ENCODE measurements at regions not wholly inside any gene's neighbourhood (a gene's known extent, or its start where the extent isn't known, plus 50 kb on each side); places are given as distances from the start of the nearest gene placed in this dataset.

DNA sequence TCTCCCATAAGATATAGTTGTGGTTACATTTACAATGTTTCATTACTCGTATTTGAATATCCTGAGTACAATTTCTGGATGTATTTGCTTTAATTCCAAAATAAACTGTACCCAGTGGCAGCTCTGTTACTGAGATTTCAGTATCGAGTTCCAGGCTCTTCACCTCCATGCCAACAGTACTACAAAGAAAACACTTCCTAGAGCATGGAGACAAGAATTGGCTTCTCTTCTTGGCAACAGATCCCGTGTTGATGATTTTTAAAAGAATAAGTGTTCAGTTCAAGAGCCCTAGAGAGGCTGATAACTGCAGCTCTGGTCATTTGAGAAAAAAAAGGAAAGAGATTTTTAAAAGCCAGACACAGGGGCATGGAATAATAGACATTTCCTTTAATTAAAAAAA lies 302.8 kb downstream of the EFNB2 start:
- no peak for DNase-seq

DNA sequence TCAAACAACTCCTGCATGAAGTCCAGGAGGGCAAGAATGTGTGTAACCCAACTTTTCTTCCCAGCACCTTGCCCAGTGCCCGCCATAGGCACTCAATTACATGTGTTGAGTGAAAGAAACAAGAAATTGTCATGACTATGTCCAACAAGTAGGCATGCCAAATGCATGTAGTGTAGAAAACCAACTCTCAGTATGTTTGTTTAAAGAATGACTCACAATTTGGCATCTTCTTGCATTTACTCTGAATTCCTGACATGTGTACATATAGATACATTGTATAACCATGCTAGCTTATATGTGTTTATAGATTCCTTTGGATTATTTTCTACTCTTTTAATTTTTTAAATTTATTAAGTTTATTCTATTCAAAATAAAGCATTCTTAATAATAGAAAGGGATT lies 305.0 kb downstream of the EFNB2 start:
- DNase-seq: no peak

DNA sequence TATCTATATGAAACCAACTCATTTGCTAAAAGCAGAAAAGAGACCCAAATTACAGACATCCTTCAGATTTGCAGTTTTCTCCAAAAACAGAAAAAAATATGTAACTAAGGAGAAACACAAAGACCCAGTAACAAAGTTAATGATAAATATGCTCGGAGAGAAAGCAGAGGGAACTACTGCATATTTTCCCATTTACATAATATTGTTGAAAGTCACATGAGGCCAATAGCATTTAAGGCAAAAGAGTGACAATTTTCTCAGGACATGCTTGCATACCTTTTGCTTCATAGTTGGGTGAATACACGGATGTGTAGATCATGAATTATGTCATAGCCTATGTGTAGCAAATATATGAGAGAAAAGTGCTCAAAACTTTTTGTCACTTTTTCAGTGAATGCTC lies 310.3 kb downstream of the EFNB2 start:
- DNase-seq: no peak

GRCh38 chr13:106220211-106220610 lies 315.3 kb downstream of the EFNB2 start:
- no peak for DNase-seq

GRCh38 chr13:106213028-106213757 lies 322.3 kb downstream of the EFNB2 start:
- no peak for DNase-seq

DNA sequence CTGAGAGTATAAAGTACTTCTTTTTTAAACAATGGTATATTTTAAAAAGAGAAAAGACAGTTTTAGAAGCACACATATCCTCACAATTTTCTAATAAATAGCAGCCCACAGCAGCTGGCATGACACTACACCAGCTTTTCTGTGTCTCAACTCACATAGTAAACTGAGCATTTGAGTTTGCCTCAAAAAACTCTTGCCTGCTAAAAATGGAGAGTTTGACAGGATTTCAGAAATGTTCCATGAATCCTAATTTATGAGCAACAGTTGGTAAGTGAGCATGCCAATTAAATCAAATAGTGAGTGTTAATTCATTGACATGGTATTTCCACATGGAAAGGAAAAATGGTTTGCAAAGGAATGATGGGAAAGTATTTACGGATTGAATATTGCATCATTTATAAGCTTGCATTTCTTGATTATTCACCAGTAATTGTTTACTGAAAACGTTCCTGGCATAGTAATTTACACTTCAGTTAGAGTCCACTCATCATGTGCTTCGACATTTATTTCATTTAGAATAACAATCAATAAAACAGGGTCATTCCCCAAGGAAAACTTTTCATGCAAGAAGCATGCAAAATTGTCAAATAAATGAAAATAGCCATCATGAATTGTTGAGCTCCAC lies 323.0 kb downstream of the EFNB2 start:
- DNase-seq: no peak

GRCh38 chr13:106210324-106210723 lies 325.1 kb downstream of the EFNB2 start:
- DNase-seq: no peak

GRCh38 chr13:106205871-106206270 lies 329.6 kb downstream of the EFNB2 start:
- no peak for DNase-seq

GRCh38 chr13:106197496-106197895 lies 338.0 kb downstream of the EFNB2 start:
- no peak for DNase-seq

GRCh38 chr13:106187501-106188095 lies 347.9 kb downstream of the EFNB2 start:
- DNase-seq: no peak

GRCh38 chr13:106187101-106187500 lies 348.4 kb downstream of the EFNB2 start:
- DNase-seq: no peak

DNA sequence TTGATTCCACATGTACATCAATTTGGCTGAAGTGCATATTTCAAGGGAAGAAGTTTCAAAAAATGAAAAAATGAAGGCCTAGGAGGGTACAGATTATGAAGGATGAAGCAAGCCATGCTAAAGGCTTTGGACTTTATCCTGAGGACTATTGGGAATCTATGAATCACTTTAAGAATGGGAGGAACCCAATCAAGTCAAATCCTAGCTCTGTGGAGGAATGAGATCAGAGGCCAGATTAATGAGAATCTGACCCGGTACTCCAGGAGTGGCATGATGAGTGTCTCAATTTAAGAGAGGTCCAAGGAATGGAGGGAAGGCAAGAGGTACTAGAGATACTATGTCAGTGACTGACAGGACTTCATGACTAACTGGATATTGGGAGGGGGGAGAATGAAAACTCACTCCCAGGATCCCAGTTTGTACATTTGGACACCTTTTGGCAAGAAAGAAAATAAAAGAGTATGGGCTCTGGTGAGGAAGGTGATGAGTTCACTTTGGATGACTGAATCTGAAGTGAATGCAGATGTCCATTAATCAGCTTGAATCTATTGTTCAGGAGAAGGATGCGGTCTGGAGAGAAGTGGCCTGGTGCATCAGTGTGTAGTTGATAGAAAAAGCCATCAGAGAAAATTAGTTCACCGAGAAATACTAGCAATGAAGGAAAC lies 349.0 kb downstream of the EFNB2 start:
- DNase-seq: no peak

GRCh38 chr13:106184790-106185189 lies 350.7 kb downstream of the EFNB2 start:
- DNase-seq: no peak

DNA sequence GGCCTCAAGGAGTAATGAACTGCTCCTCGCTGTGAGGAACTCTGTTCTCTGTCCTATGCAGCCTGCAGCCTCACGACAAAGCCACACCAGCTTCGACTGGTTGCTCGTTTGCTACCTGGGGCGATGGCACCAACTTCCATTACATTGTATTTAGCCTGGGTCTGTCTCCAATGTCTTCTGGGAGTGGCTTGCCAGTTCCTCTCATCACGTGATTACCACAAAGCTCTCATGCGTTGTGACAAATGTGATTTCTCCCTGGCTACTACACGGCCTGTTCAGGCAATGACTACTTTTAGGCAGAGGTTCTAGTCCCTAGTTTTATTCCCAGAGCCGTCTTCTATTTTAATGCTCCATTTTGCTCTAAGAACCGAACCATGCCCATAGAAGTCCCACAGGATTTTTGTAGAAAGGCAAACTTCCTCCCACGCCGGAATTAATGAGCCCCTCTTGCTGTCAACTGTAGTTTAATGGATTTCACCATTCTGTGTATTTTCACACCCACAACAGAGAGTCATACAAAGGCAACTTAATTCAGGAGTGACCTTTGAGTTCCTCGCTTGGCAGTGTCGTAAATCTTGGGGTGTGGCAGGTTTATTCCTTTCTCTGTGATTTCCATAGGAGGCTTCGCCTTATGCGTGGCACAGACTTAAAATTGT lies 351.9 kb downstream of the EFNB2 start:
- DNase-seq: no peak

DNA sequence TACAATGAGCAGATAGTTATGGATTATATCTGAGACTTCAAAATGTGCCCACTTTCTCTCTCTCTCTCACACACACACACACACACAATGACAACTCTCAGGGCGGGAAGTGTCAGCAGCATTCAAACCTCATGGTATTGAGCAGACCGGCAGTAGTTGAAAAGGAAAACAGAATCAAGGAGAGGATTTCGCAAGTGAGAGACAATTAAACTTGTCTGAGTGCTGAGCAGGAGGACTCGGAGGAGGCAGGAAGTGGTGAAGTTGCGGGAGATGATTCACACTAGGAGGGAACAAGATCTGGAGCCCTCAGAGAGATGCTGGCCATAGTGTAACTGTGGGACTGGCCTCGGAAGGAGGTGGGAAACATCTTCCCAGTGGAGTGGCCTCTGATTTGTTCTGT lies 353.1 kb downstream of the EFNB2 start:
- DNase-seq: no peak

- no peak for DNase-seq
These were observed 356.6 kb downstream of the EFNB2 start for GRCh38 chr13:106178816-106179215.

DNA sequence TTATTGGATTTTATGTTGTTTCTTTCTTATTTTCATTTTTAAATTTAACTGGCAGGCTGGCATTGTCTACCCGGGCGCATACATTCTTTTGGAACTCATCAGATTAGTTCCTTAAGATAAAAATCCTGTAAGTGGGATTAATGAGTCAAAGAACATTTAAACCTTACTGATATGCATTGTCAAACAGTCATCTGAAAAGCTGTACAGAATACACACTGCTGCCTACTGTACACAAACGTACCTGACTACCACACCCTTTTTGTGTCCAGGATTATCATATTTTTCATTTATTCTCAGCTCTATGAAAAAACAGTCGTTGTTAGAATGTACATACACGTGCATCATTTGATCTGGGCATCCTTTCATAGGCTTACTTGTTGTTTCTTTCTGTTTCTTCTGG lies 358.3 kb downstream of the EFNB2 start:
- no peak for DNase-seq

GRCh38 chr13:106176117-106176516 lies 359.3 kb downstream of the EFNB2 start:
- no peak for DNase-seq

DNA sequence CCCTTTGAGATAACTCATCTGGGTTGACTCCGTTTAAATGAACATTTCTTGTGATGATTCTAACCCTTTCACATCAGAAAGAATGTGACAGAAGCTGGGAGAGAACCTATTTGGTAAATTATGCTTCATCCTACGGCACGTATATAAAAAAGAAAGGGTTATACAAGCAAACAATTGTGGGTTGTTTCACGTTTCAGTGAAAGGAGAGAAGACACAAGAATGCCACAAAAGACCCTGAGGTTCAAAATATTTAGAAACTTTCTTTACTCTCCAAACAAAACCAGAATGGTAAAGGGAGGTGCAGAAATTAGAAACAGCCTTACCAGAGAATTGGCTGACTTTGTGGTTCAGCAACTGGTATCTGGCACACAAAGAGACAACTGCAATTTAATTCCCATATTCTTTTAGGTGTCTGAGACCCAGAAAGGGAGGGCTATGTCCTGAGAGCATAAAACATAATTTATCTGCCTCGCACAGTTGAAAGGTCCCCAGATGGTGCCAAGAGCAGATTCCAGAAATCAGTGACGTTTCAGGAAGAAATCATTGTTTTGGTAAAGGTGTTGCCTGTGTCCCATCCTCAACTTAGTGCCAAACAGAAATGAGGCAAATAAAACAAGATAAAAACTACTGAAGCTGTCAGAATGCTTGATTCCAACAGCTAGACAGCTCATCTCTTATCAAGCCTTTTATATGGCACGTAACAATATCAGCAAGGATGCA lies 361.4 kb downstream of the EFNB2 start:
- DNase-seq: no peak

GRCh38 chr13:106173346-106173745 lies 362.1 kb downstream of the EFNB2 start:
- DNase-seq: no peak

DNA sequence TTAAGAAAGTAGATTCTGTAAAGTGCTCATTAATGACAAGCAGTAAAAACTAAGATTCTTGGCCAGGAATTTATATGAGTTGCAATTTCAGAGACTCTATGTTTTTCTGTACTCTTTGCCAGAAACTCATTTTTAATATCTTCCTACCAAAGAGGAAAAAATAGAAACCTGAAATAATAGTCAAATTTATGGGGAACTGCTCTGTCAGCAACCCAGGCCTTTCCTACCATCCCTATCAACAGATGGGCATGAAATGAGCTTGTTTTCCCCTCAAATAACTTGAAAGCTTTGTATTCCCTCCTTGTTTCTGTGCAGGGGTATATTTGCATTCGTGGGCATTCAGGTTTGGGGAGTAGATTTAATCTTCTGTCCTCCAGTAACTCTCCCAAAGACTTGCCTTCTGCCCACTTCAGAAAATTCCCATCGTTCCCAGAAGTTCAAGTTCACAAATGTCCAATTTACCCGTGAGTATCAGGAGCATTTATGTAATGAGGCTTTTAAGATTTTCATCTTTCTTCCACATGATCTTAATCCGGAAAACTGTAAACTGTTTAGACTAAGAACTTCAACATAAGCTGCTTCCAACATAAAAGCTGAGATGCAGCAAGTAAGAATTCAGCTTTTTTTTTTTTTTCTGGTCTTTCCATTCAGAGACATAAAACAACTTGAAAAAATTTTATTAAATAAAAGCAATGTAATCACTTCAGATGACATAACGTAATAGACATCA lies 363.1 kb downstream of the EFNB2 start:
- DNase-seq: no peak

DNA sequence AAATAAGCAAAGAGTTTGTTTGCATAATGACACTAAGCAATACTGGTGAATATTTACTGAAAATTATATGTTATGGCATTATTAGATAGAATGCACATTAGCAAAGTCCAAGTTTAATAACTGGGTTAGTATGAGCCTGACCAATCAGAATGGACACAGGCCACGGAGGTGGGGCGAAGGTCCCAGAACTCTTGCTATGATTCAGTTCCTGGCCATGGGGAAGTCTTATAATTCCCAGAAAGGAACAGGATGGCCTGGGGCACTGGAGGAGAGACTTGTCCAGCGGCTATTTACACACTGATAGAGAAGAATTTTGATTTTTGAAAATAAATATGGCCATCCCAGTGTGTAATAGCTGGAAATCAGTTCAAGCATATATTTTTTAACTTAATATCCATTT lies 372.0 kb downstream of the EFNB2 start:
- no peak for DNase-seq
